Transverse colon (tissue), 4 donors: ENCODE measurements at regions not wholly inside any gene's neighbourhood (a gene's known extent, or its start where the extent isn't known, plus 50 kb on each side); places are given as distances from the start of the nearest gene placed in this dataset.

ENCODE experiments used
- DNase-seq: peaks from one replicate; pipeline ENCODE4 v3.0.0-alpha.2; 2019
- H3K27ac ChIP-seq, 4 donors: fragments of 200-600 bp; sonication (generic); 2 replicates each; pipeline ENCODE4 v1.5.1; 2016 to 2018; ENCODE audit warnings: inconsistent platforms in 4 of 4
- H3K27me3 ChIP-seq: fragments of 200-600 bp; sonication (generic); 2 replicates; pipeline ENCODE4 v1.5.1; 2017; ENCODE audit warnings: inconsistent platforms
- H3K36me3 ChIP-seq, 4 donors: fragments of 200-600 bp; sonication (generic); 2 replicates each; pipeline ENCODE4 v1.5.1; 2017 to 2019; ENCODE audit warnings: inconsistent platforms in 4 of 4
- H3K4me1 ChIP-seq, 4 donors: fragments of 200-600 bp; sonication (generic); 2 replicates each; pipeline ENCODE4 v1.5.1; 2017 to 2020; ENCODE audit warnings: inconsistent platforms in 4 of 4
- H3K4me3 ChIP-seq, 4 donors: fragments of 200-600 bp; sonication (generic); 1 replicate in 1 of 4; 2 replicates in 3 of 4; pipeline versions ENCODE4 v1.5.1 to v1.6.1; 2017 to 2019; ENCODE audit warnings: inconsistent platforms in 4 of 4
- H3K9me3 ChIP-seq, 2 donors: fragments of 200-600 bp; sonication (generic); 2 replicates each; pipeline ENCODE4 v1.5.1; 2017 to 2019; ENCODE audit warnings: inconsistent platforms in 2 of 2
- EP300 ChIP-seq: sonication (generic); formaldehyde crosslinking; IDR thresholded peaks from one replicate; pipeline ENCODE4 v1.6.1; 2017; ENCODE audit warnings: antibody characterized with exemption, low read depth
- POLR2A ChIP-seq: fragments of 450-650 bp; IDR thresholded peaks from one replicate; pipeline ENCODE4 v1.6.1; 2016; ENCODE audit warnings: antibody characterized with exemption, mild to moderate bottlenecking, moderate library complexity
- POLR2AphosphoS5 ChIP-seq, 3 donors: sonication (generic); formaldehyde crosslinking; IDR thresholded peaks; one replicate each; pipeline ENCODE4 v1.6.1; 2016; ENCODE audit warnings: antibody characterized with exemption in 3 of 3
- WGBS, 2 donors: methylation state at CpG; one replicate each; pipeline ENCODE4 v1.1.5; 2018; ENCODE audit warnings: low coverage in 1 of 2; 5-methylcytosine and 5-hydroxymethylcytosine counted together
- in situ Hi-C, 4 donors: fragments of 200-750 bp; cut with MboI; loops; one replicate each; pipeline versions ENCODE4 v1.15.0 to v1.15.1; 2017; ENCODE audit warnings: low sequenced_read_pairs in 3 of 4, low pct_ligation_motif_present in 1 of 4, low pct_unique_long_range_greater_than_20kb in 1 of 4
- intact Hi-C: fragments of 100-400 bp; cut with DNase I; formaldehyde crosslinking; loops from one replicate; pipeline ENCODE4 v1.15.1; 2023; ENCODE audit warnings: low total_unique reads
- TF ChIP-seq, protein P1 (sequence below), 5 experiments: fragments of 200-600 bp in 3 of 5; fragments of 450-650 bp in 2 of 5; sonication (generic) in 3 of 5; IDR thresholded peaks; 1 replicate in 2 of 5; 2 replicates in 3 of 5; pipeline ENCODE4 v1.5.1; 2016 to 2017; ENCODE audit warnings: antibody characterized with exemption in 5 of 5, inconsistent platforms in 3 of 5, mild to moderate bottlenecking in 2 of 5, moderate library complexity in 1 of 5

DNA sequence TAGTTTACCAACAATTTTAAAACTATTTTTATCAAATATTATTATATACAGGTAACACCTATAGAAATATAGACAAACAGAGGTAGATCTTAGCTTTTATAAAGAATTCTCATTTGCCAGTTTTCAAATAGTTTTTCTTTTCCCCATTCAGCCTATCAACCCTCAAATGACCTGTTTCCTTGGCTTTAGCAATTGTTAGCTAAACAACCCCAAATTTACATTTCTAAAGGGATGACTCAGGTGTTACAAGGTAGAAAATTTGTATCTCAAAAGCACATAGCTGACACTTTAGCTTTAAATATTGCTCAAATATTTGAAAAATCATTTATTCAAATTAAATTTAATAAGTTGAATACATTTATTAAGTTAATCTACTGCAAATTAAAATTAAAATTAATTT lies 1207.2 kb downstream of the SLITRK1 start:
- Histone ChIP-seq H3K36me3 (no peaks in the 10 kb centered on the region), H3K27me3 (no peaks in the 10 kb centered on the region), H3K4me1 (no peaks in the 10 kb centered on the region), H3K4me3 (no peak overlapping the region), H3K9me3 (no peaks in the 10 kb centered on the region), H3K27ac (no peak overlapping the region)
- in situ Hi-C loops, result no loop called here
- TF ChIP-seq, protein P1, sequence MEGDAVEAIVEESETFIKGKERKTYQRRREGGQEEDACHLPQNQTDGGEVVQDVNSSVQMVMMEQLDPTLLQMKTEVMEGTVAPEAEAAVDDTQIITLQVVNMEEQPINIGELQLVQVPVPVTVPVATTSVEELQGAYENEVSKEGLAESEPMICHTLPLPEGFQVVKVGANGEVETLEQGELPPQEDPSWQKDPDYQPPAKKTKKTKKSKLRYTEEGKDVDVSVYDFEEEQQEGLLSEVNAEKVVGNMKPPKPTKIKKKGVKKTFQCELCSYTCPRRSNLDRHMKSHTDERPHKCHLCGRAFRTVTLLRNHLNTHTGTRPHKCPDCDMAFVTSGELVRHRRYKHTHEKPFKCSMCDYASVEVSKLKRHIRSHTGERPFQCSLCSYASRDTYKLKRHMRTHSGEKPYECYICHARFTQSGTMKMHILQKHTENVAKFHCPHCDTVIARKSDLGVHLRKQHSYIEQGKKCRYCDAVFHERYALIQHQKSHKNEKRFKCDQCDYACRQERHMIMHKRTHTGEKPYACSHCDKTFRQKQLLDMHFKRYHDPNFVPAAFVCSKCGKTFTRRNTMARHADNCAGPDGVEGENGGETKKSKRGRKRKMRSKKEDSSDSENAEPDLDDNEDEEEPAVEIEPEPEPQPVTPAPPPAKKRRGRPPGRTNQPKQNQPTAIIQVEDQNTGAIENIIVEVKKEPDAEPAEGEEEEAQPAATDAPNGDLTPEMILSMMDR (IDR thresholded peaks at IDR 0.05), result no peak
- TF ChIP-seq POLR2AphosphoS5 (IDR thresholded peaks at IDR 0.05) (no peak), POLR2A (no peak), EP300 (no peak)
- intact Hi-C loops, result no loop called here
- no peak for DNase-seq

- intact Hi-C loops, result no loop called here
- WGBS, 2 donors, result 40% methylated on average over 1 of the region's 1 CpG; no CpG with 5 or more reads in 1 of the 2 donors
- in situ Hi-C loops, result no loop called here
Observed at GRCh38 chr13:82674546-82674945, 1207.7 kb downstream of the SLITRK1 start.

DNA sequence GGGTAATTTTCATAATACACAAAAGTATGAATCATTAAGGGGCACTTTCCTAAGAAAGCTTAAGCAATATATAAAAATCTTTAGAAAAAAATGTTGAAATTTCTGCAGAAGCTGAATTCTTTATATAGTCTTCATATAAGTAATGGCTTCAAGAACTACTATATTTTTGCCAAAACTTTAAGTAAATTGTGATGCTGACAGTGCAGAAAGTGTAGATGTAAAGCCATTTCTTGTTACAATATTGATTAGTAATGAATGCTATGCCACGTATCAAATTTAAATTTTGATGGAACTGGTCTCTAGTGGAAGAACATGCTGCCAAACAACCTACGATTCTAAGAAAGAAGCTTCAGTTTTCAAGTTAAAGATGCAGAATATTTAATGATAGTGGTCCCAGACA lies 1210.0 kb downstream of the SLITRK1 start:
- H3K27ac ChIP-seq, result no peak overlapping the region
- no peaks in the 10 kb centered on the region for H3K36me3 ChIP-seq
- WGBS, 2 donors, result 83 to 89% methylated on average over 2 of the region's 2 CpGs
- no peak overlapping the region for H3K4me3 ChIP-seq
- in situ Hi-C loops (no loop called here), intact Hi-C loops (no loop called here)
- DNase-seq, result no peak
- no peaks in the 10 kb centered on the region for H3K27me3 ChIP-seq
- H3K4me1 ChIP-seq, result no peaks in the 10 kb centered on the region
- TF ChIP-seq POLR2A (no peak), POLR2AphosphoS5 (IDR thresholded peaks at IDR 0.05) (no peak), EP300 (no peak)
- TF ChIP-seq, protein P1 (IDR thresholded peaks at IDR 0.05), result no peak
- H3K9me3 ChIP-seq, result no peaks in the 10 kb centered on the region

More at GRCh38 chr13:82674546-82674945, 1207.7 kb downstream of the SLITRK1 start:
- Histone ChIP-seq H3K36me3 (no peaks in the 10 kb centered on the region), H3K4me3 (no peak overlapping the region), H3K9me3 (no peaks in the 10 kb centered on the region), H3K4me1 (no peaks in the 10 kb centered on the region), H3K27ac (no peak overlapping the region), H3K27me3 (no peaks in the 10 kb centered on the region)
- DNase-seq, result no peak
- TF ChIP-seq, protein P1 (IDR thresholded peaks at IDR 0.05), result no peak
- TF ChIP-seq EP300 (no peak), POLR2A (no peak), POLR2AphosphoS5 (IDR thresholded peaks at IDR 0.05) (no peak)

- Histone ChIP-seq H3K4me1 (no peaks in the 10 kb centered on the region), H3K4me3 (no peak overlapping the region), H3K36me3 (no peaks in the 10 kb centered on the region), H3K27me3 (no peaks in the 10 kb centered on the region), H3K9me3 (no peaks in the 10 kb centered on the region), H3K27ac (no peak overlapping the region)
- DNase-seq, result no peak
- 73 to 77% methylated on average over 1 of the region's 1 CpG for WGBS, 2 donors
- intact Hi-C loops, result no loop called here
- TF ChIP-seq POLR2AphosphoS5 (IDR thresholded peaks at IDR 0.05) (no peak), EP300 (no peak), POLR2A (no peak)
- TF ChIP-seq, protein P1 (IDR thresholded peaks at IDR 0.05), result no peak
- in situ Hi-C loops, result no loop called here
Observed at GRCh38 chr13:82664183-82664582, 1218.1 kb downstream of the SLITRK1 start.
